ENCODE measurements at regions not wholly inside any gene's neighbourhood (a gene's known extent, or its start where the extent isn't known, plus 50 kb on each side); places are given as distances from the start of the nearest gene placed in this dataset.

DNA sequence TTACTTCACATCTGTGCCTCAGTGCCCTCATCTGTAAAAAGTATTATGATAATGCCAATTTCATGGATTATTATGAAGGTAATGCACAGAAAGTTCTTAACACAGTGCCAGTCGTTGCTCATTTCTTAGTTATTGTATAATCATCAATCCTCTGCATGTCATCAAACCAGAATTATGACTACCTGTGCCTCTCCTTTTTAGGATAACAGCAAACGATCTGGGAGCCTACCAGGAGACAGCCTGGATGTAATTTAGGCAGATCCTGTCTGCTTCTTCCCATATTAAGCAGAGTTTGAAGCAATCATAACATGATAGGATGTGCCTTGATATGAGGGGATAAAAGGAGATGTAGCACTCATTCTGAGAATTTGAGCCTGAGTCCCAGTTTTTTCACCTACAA, 177.4 kb upstream of the DPT start:
- TF ChIP-seq EP300 (IDR thresholded peaks at IDR 0.05): no peak
- TF ChIP-seq HOXB13 (CRISPR knock-in tag; IDR thresholded peaks at IDR 0.05; ENCODE audit: low read depth): no peak
- TF ChIP-seq, protein P1, sequence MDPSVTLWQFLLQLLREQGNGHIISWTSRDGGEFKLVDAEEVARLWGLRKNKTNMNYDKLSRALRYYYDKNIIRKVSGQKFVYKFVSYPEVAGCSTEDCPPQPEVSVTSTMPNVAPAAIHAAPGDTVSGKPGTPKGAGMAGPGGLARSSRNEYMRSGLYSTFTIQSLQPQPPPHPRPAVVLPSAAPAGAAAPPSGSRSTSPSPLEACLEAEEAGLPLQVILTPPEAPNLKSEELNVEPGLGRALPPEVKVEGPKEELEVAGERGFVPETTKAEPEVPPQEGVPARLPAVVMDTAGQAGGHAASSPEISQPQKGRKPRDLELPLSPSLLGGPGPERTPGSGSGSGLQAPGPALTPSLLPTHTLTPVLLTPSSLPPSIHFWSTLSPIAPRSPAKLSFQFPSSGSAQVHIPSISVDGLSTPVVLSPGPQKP (IDR thresholded peaks at IDR 0.05; ENCODE audit: low read depth, low read length): no peak
- no peak for TF ChIP-seq POLR2A (IDR thresholded peaks at IDR 0.05; ENCODE audit: low read length)
- TF ChIP-seq KDM5A (IDR thresholded peaks at IDR 0.05): no peak
- TF ChIP-seq, protein P2, sequence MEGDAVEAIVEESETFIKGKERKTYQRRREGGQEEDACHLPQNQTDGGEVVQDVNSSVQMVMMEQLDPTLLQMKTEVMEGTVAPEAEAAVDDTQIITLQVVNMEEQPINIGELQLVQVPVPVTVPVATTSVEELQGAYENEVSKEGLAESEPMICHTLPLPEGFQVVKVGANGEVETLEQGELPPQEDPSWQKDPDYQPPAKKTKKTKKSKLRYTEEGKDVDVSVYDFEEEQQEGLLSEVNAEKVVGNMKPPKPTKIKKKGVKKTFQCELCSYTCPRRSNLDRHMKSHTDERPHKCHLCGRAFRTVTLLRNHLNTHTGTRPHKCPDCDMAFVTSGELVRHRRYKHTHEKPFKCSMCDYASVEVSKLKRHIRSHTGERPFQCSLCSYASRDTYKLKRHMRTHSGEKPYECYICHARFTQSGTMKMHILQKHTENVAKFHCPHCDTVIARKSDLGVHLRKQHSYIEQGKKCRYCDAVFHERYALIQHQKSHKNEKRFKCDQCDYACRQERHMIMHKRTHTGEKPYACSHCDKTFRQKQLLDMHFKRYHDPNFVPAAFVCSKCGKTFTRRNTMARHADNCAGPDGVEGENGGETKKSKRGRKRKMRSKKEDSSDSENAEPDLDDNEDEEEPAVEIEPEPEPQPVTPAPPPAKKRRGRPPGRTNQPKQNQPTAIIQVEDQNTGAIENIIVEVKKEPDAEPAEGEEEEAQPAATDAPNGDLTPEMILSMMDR (IDR thresholded peaks at IDR 0.05): no peak
- TF ChIP-seq, protein P3, sequence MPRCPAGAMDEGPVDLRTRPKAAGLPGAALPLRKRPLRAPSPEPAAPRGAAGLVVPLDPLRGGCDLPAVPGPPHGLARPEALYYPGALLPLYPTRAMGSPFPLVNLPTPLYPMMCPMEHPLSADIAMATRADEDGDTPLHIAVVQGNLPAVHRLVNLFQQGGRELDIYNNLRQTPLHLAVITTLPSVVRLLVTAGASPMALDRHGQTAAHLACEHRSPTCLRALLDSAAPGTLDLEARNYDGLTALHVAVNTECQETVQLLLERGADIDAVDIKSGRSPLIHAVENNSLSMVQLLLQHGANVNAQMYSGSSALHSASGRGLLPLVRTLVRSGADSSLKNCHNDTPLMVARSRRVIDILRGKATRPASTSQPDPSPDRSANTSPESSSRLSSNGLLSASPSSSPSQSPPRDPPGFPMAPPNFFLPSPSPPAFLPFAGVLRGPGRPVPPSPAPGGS (IDR thresholded peaks at IDR 0.05): no peak
- TF ChIP-seq SMC3 (IDR thresholded peaks at IDR 0.05): no peak
- TF ChIP-seq CHD2 (IDR thresholded peaks at IDR 0.05; ENCODE audit: low read length, partially characterized antibody): no peak
- TF ChIP-seq ZC3H11A (IDR thresholded peaks at IDR 0.05): no peak
- TF ChIP-seq MAFK (IDR thresholded peaks at IDR 0.05; ENCODE audit: partially characterized antibody): no peak
- no peak for TF ChIP-seq CHD4 (IDR thresholded peaks at IDR 0.05; ENCODE audit: borderline replicate concordance)
- TF ChIP-seq, protein P4, sequence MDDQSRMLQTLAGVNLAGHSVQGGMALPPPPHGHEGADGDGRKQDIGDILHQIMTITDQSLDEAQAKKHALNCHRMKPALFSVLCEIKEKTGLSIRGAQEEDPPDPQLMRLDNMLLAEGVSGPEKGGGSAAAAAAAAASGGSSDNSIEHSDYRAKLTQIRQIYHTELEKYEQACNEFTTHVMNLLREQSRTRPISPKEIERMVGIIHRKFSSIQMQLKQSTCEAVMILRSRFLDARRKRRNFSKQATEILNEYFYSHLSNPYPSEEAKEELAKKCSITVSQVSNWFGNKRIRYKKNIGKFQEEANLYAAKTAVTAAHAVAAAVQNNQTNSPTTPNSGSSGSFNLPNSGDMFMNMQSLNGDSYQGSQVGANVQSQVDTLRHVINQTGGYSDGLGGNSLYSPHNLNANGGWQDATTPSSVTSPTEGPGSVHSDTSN (IDR thresholded peaks at IDR 0.05): no peak
- TF ChIP-seq, protein P5, sequence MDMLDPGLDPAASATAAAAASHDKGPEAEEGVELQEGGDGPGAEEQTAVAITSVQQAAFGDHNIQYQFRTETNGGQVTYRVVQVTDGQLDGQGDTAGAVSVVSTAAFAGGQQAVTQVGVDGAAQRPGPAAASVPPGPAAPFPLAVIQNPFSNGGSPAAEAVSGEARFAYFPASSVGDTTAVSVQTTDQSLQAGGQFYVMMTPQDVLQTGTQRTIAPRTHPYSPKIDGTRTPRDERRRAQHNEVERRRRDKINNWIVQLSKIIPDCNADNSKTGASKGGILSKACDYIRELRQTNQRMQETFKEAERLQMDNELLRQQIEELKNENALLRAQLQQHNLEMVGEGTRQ (IDR thresholded peaks at IDR 0.05): no peak
